HG03139 (cell line): ENCODE measurements at regions not wholly inside any gene's neighbourhood (a gene's known extent, or its start where the extent isn't known, plus 50 kb on each side); places are given as distances from the start of the nearest gene placed in this dataset.

Source experiments
- ATAC-seq: cut with Tn5 transposase; IDR thresholded peaks from one replicate; pipeline ENCODE4 v1.9.1; 2021; ENCODE audit not compliant: unreplicated experiment

GRCh38 chr2:15040429-15041084 lies 408.0 kb downstream of the LRATD1 start:
- ATAC-seq, result no peak

- no peak for ATAC-seq
Measured at GRCh38 chr2:15041429-15041837, 408.9 kb downstream of the LRATD1 start.

- no peak for ATAC-seq
Measured at GRCh38 chr2:15042801-15043217, 410.3 kb downstream of the LRATD1 start.

- ATAC-seq, result no peak
Measured at GRCh38 chr2:15043336-15044058, 411.0 kb downstream of the LRATD1 start.

GRCh38 chr2:15045054-15045453 lies 412.5 kb downstream of the LRATD1 start:
- ATAC-seq, result no peak

- ATAC-seq, result no peak
Measured at GRCh38 chr2:15047184-15047583, 414.7 kb downstream of the LRATD1 start.

- no peak for ATAC-seq
Measured at GRCh38 chr2:15048000-15048399, 415.5 kb downstream of the LRATD1 start.

- ATAC-seq, result no peak
Measured at GRCh38 chr2:15049096-15049993, 416.8 kb downstream of the LRATD1 start.

- no peak for ATAC-seq
Measured at GRCh38 chr2:15050483-15050882, 418.0 kb downstream of the LRATD1 start.

- no peak for ATAC-seq
Measured at GRCh38 chr2:15053542-15053941, 421.0 kb downstream of the LRATD1 start.

- ATAC-seq, result peak; percentile 78
Measured at GRCh38 chr2:15058015-15058720, 425.7 kb downstream of the LRATD1 start.

GRCh38 chr2:15058721-15059157 lies 426.2 kb downstream of the LRATD1 start:
- ATAC-seq, result no peak

GRCh38 chr2:15059870-15060512 lies 427.5 kb downstream of the LRATD1 start:
- ATAC-seq, result no peak

- ATAC-seq, result no peak
Measured at GRCh38 chr2:15061268-15061667, 428.8 kb downstream of the LRATD1 start.

GRCh38 chr2:15066138-15066537 lies 433.6 kb downstream of the LRATD1 start:
- no peak for ATAC-seq

- ATAC-seq, result no peak
Measured at GRCh38 chr2:15069149-15069548, 436.6 kb downstream of the LRATD1 start.

- no peak for ATAC-seq
Measured at GRCh38 chr2:15072836-15073235, 440.3 kb downstream of the LRATD1 start.

- ATAC-seq, result no peak
Measured at GRCh38 chr2:15073664-15074063, 441.1 kb downstream of the LRATD1 start.

GRCh38 chr2:15074319-15074718 lies 441.8 kb downstream of the LRATD1 start:
- ATAC-seq, result no peak
